ENCODE measurements at regions not wholly inside any gene's neighbourhood (a gene's known extent, or its start where the extent isn't known, plus 50 kb on each side); places are given as distances from the start of the nearest gene placed in this dataset.

- Mint-ChIP-seq H3K36me3 (ENCODE audit: insufficient read depth in 2 of 2) (peaks cover 0 to 11% of the 10 kb centered on the region in 2 donors), H3K27ac (no peak overlapping the region), H3K4me1 (ENCODE audit: low read depth) (peaks cover 30% of the 10 kb centered on the region), H3K27me3 (ENCODE audit: low read depth) (no peaks in the 10 kb centered on the region), H3K4me3 (peak overlapping the region in 1 of 2 donors; percentile 48), H3K9me3 (peaks cover 0 to 2% of the 10 kb centered on the region in 2 donors)
- no peak for DNase-seq
- no peak for ATAC-seq (replicated peaks in 1 of 2)
Measured at GRCh38 chr3:177283983-177284382, 86.7 kb upstream of the TBL1XR1 start.

- H3K27ac Mint-ChIP-seq: no peak overlapping the region
- H3K4me1 Mint-ChIP-seq (ENCODE audit: low read depth): peaks cover 30% of the 10 kb centered on the region
- peaks cover 0 to 11% of the 10 kb centered on the region in 2 donors for H3K36me3 Mint-ChIP-seq (ENCODE audit: insufficient read depth in 2 of 2)
- ATAC-seq (replicated peaks in 1 of 2): peak; percentile 53 to 59
- no peaks in the 10 kb centered on the region for H3K27me3 Mint-ChIP-seq (ENCODE audit: low read depth)
- peaks cover 0 to 2% of the 10 kb centered on the region in 2 donors for H3K9me3 Mint-ChIP-seq
- peak overlapping the region; percentile 19 to 48 for H3K4me3 Mint-ChIP-seq
- peak; percentile 3 to 27 for DNase-seq
Measured at GRCh38 chr3:177284383-177284881, 87.2 kb upstream of the TBL1XR1 start.

GRCh38 chr3:177286034-177286433 is 88.8 kb upstream of the TBL1XR1 start:
- peaks cover 0 to 4% of the 10 kb centered on the region in 2 donors for H3K36me3 Mint-ChIP-seq (ENCODE audit: insufficient read depth in 2 of 2)
- DNase-seq (no peak), ATAC-seq (replicated peaks in 1 of 2) (no peak)
- peaks cover 0 to 2% of the 10 kb centered on the region in 2 donors for H3K9me3 Mint-ChIP-seq
- H3K27ac Mint-ChIP-seq: no peak overlapping the region
- no peaks in the 10 kb centered on the region for H3K27me3 Mint-ChIP-seq (ENCODE audit: low read depth)
- peaks cover 22% of the 10 kb centered on the region for H3K4me1 Mint-ChIP-seq (ENCODE audit: low read depth)
- no peak overlapping the region for H3K4me3 Mint-ChIP-seq

- Mint-ChIP-seq H3K4me3 (no peak overlapping the region), H3K27ac (no peak overlapping the region), H3K27me3 (ENCODE audit: low read depth) (no peaks in the 10 kb centered on the region), H3K36me3 (ENCODE audit: insufficient read depth in 2 of 2) (no peaks in the 10 kb centered on the region), H3K9me3 (no peaks in the 10 kb centered on the region), H3K4me1 (ENCODE audit: low read depth) (peaks cover 10% of the 10 kb centered on the region)
- DNase-seq: no peak
- ATAC-seq (replicated peaks in 1 of 2): no peak
Measured at GRCh38 chr3:177287231-177287630, 89.9 kb upstream of the TBL1XR1 start.

- H3K4me3 Mint-ChIP-seq: no peak overlapping the region
- no peak for ATAC-seq (replicated peaks in 1 of 2)
- no peaks in the 10 kb centered on the region for H3K4me1 Mint-ChIP-seq (ENCODE audit: low read depth)
- no peaks in the 10 kb centered on the region for H3K36me3 Mint-ChIP-seq (ENCODE audit: insufficient read depth in 2 of 2)
- no peak overlapping the region for H3K27ac Mint-ChIP-seq
- no peaks in the 10 kb centered on the region for H3K9me3 Mint-ChIP-seq
- no peaks in the 10 kb centered on the region for H3K27me3 Mint-ChIP-seq (ENCODE audit: low read depth)
- no peak for DNase-seq
Measured at GRCh38 chr3:177290633-177291032, 93.4 kb upstream of the TBL1XR1 start.

- no peak for ATAC-seq (replicated peaks in 1 of 2)
- no peak for DNase-seq
Measured at GRCh38 chr3:177294221-177294620, 96.9 kb upstream of the TBL1XR1 start.

GRCh38 chr3:177295116-177295515 is 97.8 kb upstream of the TBL1XR1 start:
- Mint-ChIP-seq H3K27me3 (ENCODE audit: low read depth) (no peaks in the 10 kb centered on the region), H3K9me3 (no peaks in the 10 kb centered on the region), H3K4me1 (ENCODE audit: low read depth) (no peaks in the 10 kb centered on the region), H3K4me3 (no peak overlapping the region), H3K36me3 (ENCODE audit: insufficient read depth in 2 of 2) (no peaks in the 10 kb centered on the region), H3K27ac (no peak overlapping the region)
- ATAC-seq (replicated peaks in 1 of 2): no peak
- no peak for DNase-seq

More at GRCh38 chr3:177294221-177294620, 96.9 kb upstream of the TBL1XR1 start:
- Mint-ChIP-seq H3K4me1 (ENCODE audit: low read depth) (no peaks in the 10 kb centered on the region), H3K36me3 (ENCODE audit: insufficient read depth in 2 of 2) (no peaks in the 10 kb centered on the region), H3K9me3 (no peaks in the 10 kb centered on the region), H3K4me3 (no peak overlapping the region), H3K27me3 (ENCODE audit: low read depth) (no peaks in the 10 kb centered on the region), H3K27ac (no peak overlapping the region)

GRCh38 chr3:177299250-177299649 is 102.0 kb upstream of the TBL1XR1 start:
- no peak overlapping the region for H3K27ac Mint-ChIP-seq
- H3K4me3 Mint-ChIP-seq: no peak overlapping the region
- H3K4me1 Mint-ChIP-seq (ENCODE audit: low read depth): no peaks in the 10 kb centered on the region
- H3K9me3 Mint-ChIP-seq: no peaks in the 10 kb centered on the region
- H3K36me3 Mint-ChIP-seq (ENCODE audit: insufficient read depth in 2 of 2): no peaks in the 10 kb centered on the region
- DNase-seq (no peak), ATAC-seq (replicated peaks in 1 of 2) (no peak)
- no peaks in the 10 kb centered on the region for H3K27me3 Mint-ChIP-seq (ENCODE audit: low read depth)

- H3K36me3 Mint-ChIP-seq (ENCODE audit: insufficient read depth in 2 of 2): no peaks in the 10 kb centered on the region
- H3K27ac Mint-ChIP-seq: no peak overlapping the region
- peaks cover 4% of the 10 kb centered on the region for H3K4me1 Mint-ChIP-seq (ENCODE audit: low read depth)
- H3K27me3 Mint-ChIP-seq (ENCODE audit: low read depth): no peaks in the 10 kb centered on the region
- ATAC-seq (replicated peaks in 1 of 2): no peak
- no peaks in the 10 kb centered on the region for H3K9me3 Mint-ChIP-seq
- DNase-seq: no peak
- no peak overlapping the region for H3K4me3 Mint-ChIP-seq
Measured at GRCh38 chr3:177300039-177300833, 103.0 kb upstream of the TBL1XR1 start.

- no peaks in the 10 kb centered on the region for H3K27me3 Mint-ChIP-seq (ENCODE audit: low read depth)
- H3K4me3 Mint-ChIP-seq: no peak overlapping the region
- H3K9me3 Mint-ChIP-seq: no peaks in the 10 kb centered on the region
- ATAC-seq (replicated peaks in 1 of 2): no peak
- H3K36me3 Mint-ChIP-seq (ENCODE audit: insufficient read depth in 2 of 2): no peaks in the 10 kb centered on the region
- H3K27ac Mint-ChIP-seq: no peak overlapping the region
- no peak for DNase-seq
- H3K4me1 Mint-ChIP-seq (ENCODE audit: low read depth): peaks cover 9% of the 10 kb centered on the region
Measured at GRCh38 chr3:177300842-177301241, 103.6 kb upstream of the TBL1XR1 start.

GRCh38 chr3:177306252-177306651 is 109.0 kb upstream of the TBL1XR1 start:
- Mint-ChIP-seq H3K4me3 (no peak overlapping the region), H3K36me3 (ENCODE audit: insufficient read depth in 2 of 2) (peaks cover 0 to 8% of the 10 kb centered on the region in 2 donors), H3K27me3 (ENCODE audit: low read depth) (no peaks in the 10 kb centered on the region), H3K27ac (no peak overlapping the region), H3K4me1 (ENCODE audit: low read depth) (peaks cover 11% of the 10 kb centered on the region), H3K9me3 (peaks cover 0 to 3% of the 10 kb centered on the region in 2 donors)
- DNase-seq (no peak), ATAC-seq (replicated peaks in 1 of 2) (no peak)

GRCh38 chr3:177307391-177307790 is 110.1 kb upstream of the TBL1XR1 start:
- Mint-ChIP-seq H3K27me3 (ENCODE audit: low read depth) (peaks cover 4% of the 10 kb centered on the region), H3K9me3 (peaks cover 4% of the 10 kb centered on the region in 2 donors)

GRCh38 chr3:177307826-177308225 is 110.5 kb upstream of the TBL1XR1 start:
- DNase-seq: no peak
- H3K9me3 Mint-ChIP-seq: peaks cover 6% of the 10 kb centered on the region in 2 donors
- no peak overlapping the region for H3K4me3 Mint-ChIP-seq
- H3K4me1 Mint-ChIP-seq (ENCODE audit: low read depth): peaks cover 16% of the 10 kb centered on the region
- ATAC-seq (replicated peaks in 1 of 2): no peak
- H3K27me3 Mint-ChIP-seq (ENCODE audit: low read depth): peaks cover 8% of the 10 kb centered on the region
- H3K36me3 Mint-ChIP-seq (ENCODE audit: insufficient read depth in 2 of 2): peaks cover 6 to 21% of the 10 kb centered on the region in 2 donors
- no peak overlapping the region for H3K27ac Mint-ChIP-seq

More at GRCh38 chr3:177307391-177307790, 110.1 kb upstream of the TBL1XR1 start:
- ATAC-seq (replicated peaks in 1 of 2): no peak
- no peak for DNase-seq
- H3K4me3 Mint-ChIP-seq: no peak overlapping the region
- no peak overlapping the region for H3K27ac Mint-ChIP-seq
- peaks cover 12% of the 10 kb centered on the region for H3K4me1 Mint-ChIP-seq (ENCODE audit: low read depth)
- peaks cover 3 to 17% of the 10 kb centered on the region in 2 donors for H3K36me3 Mint-ChIP-seq (ENCODE audit: insufficient read depth in 2 of 2)

Data from activated T-cell treated with anti-CD3 and anti-CD28 coated beads, Interleukin-2, amount 50 U/mL, for 72 hours (primary cell).